Progenitor cell of endocrine pancreas (in vitro differentiated cells): ENCODE measurements at regions not wholly inside any gene's neighbourhood (a gene's known extent, or its start where the extent isn't known, plus 50 kb on each side); places are given as distances from the start of the nearest gene placed in this dataset.

Source experiments
- DNase-seq: peaks from one replicate; pipeline ENCODE4 v3.0.0; 2021; ENCODE audit warnings: low spot score; ENCODE audit not compliant: unreplicated experiment
- H3K27ac Mint-ChIP-seq: 2 replicates; pipeline ENCODE4 v1.8.0; 2021; ENCODE audit warnings: mild to moderate bottlenecking, moderate library complexity, mixed read lengths
- H3K27me3 Mint-ChIP-seq: 2 replicates; pipeline ENCODE4 v1.8.0; 2021; ENCODE audit warnings: mixed read lengths
- H3K36me3 Mint-ChIP-seq: 2 replicates; pipeline ENCODE4 v1.8.0; 2022; ENCODE audit warnings: mixed read lengths; ENCODE audit not compliant: insufficient read depth
- H3K4me1 Mint-ChIP-seq: 2 replicates; pipeline ENCODE4 v1.8.0; 2021; ENCODE audit warnings: low read depth, mixed read lengths
- H3K4me3 Mint-ChIP-seq: 2 replicates; pipeline ENCODE4 v1.8.0; 2021; ENCODE audit warnings: low read depth, mild to moderate bottlenecking, moderate library complexity, mixed read lengths
- H3K9me3 Mint-ChIP-seq: 2 replicates; pipeline ENCODE4 v1.8.0; 2021; ENCODE audit warnings: low read depth, mixed read lengths
- CTCF ChIP-seq: fragments of 200-600 bp; sonication (generic); IDR thresholded peaks from one replicate; pipeline ENCODE4 v1.5.0; 2021; ENCODE audit warnings: antibody characterized with exemption, mild to moderate bottlenecking; ENCODE audit not compliant: unreplicated experiment

- peaks cover 2% of the 10 kb centered on the region for H3K4me1 Mint-ChIP-seq
- peaks cover 3% of the 10 kb centered on the region for H3K9me3 Mint-ChIP-seq
- no peak for DNase-seq
- no peak for TF ChIP-seq CTCF
- no peaks in the 10 kb centered on the region for H3K36me3 Mint-ChIP-seq
- peaks cover 6% of the 10 kb centered on the region for H3K27me3 Mint-ChIP-seq
- no peak overlapping the region for H3K27ac Mint-ChIP-seq
- no peak overlapping the region for H3K4me3 Mint-ChIP-seq
Observed at GRCh38 chr10:130333185-130333584, 197.0 kb downstream of the GLRX3 start.

- H3K9me3 Mint-ChIP-seq = peaks cover 3% of the 10 kb centered on the region
- no peak overlapping the region for H3K4me3 Mint-ChIP-seq
- H3K36me3 Mint-ChIP-seq = no peaks in the 10 kb centered on the region
- H3K27me3 Mint-ChIP-seq = peaks cover 9% of the 10 kb centered on the region
- no peaks in the 10 kb centered on the region for H3K4me1 Mint-ChIP-seq
- no peak for DNase-seq
- TF ChIP-seq CTCF = no peak
- H3K27ac Mint-ChIP-seq = no peak overlapping the region
Observed at GRCh38 chr10:130335336-130335735, 199.1 kb downstream of the GLRX3 start.

- peaks cover 3% of the 10 kb centered on the region for H3K9me3 Mint-ChIP-seq
- peaks cover 15% of the 10 kb centered on the region for H3K27me3 Mint-ChIP-seq
- H3K36me3 Mint-ChIP-seq = no peaks in the 10 kb centered on the region
- peak; percentile 48 for TF ChIP-seq CTCF
- no peak overlapping the region for H3K4me3 Mint-ChIP-seq
- H3K4me1 Mint-ChIP-seq = no peaks in the 10 kb centered on the region
- DNase-seq = no peak
- H3K27ac Mint-ChIP-seq = no peak overlapping the region
Observed at GRCh38 chr10:130336617-130337304, 200.6 kb downstream of the GLRX3 start.

- Mint-ChIP-seq H3K36me3 (no peaks in the 10 kb centered on the region), H3K27ac (no peak overlapping the region), H3K4me1 (no peaks in the 10 kb centered on the region), H3K27me3 (peaks cover 21% of the 10 kb centered on the region), H3K4me3 (no peak overlapping the region), H3K9me3 (peaks cover 3% of the 10 kb centered on the region)
- no peak for TF ChIP-seq CTCF
- no peak for DNase-seq
Observed at GRCh38 chr10:130337305-130337640, 201.1 kb downstream of the GLRX3 start.

GRCh38 chr10:130337696-130338635 is 201.8 kb downstream of the GLRX3 start:
- H3K4me3 Mint-ChIP-seq = no peak overlapping the region
- H3K9me3 Mint-ChIP-seq = no peaks in the 10 kb centered on the region
- H3K36me3 Mint-ChIP-seq = no peaks in the 10 kb centered on the region
- no peak for TF ChIP-seq CTCF
- H3K27me3 Mint-ChIP-seq = peaks cover 23% of the 10 kb centered on the region
- H3K4me1 Mint-ChIP-seq = no peaks in the 10 kb centered on the region
- DNase-seq = no peak
- H3K27ac Mint-ChIP-seq = no peak overlapping the region
